ENCODE measurements at regions not wholly inside any gene's neighbourhood (a gene's known extent, or its start where the extent isn't known, plus 50 kb on each side); places are given as distances from the start of the nearest gene placed in this dataset.

GRCh38 chr3:68290333-68290732 lies 635.9 kb upstream of the SUCLG2 start (continued):
- no peak for TF ChIP-seq PHF8 (conservative IDR thresholded peaks at IDR 0.05; ENCODE audit: low read depth, low read length)
- no peak for TF ChIP-seq MAFK (IDR thresholded peaks at IDR 0.05; ENCODE audit: low read depth, low read length)
- TF ChIP-seq, protein P1, sequence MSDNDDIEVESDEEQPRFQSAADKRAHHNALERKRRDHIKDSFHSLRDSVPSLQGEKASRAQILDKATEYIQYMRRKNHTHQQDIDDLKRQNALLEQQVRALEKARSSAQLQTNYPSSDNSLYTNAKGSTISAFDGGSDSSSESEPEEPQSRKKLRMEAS (IDR thresholded peaks at IDR 0.05) = no peak
- TF ChIP-seq RBBP5 (IDR thresholded peaks at IDR 0.05; ENCODE audit: borderline replicate concordance, low read depth, low read length) = no peak
